GM12875 (cell line): ENCODE measurements at regions not wholly inside any gene's neighbourhood (a gene's known extent, or its start where the extent isn't known, plus 50 kb on each side); places are given as distances from the start of the nearest gene placed in this dataset.

Experiments
- H3K4me3 ChIP-seq: one replicate; pipeline ENCODE4 v1.5.1; 2011; ENCODE audit warnings: low read depth, low read length, control low read depth
- TF ChIP-seq, protein P1 (sequence below): IDR thresholded peaks from 2 replicates; pipeline ENCODE4 v1.5.1; 2011; ENCODE audit warnings: low read depth, mild to moderate bottlenecking, control low read depth, inconsistent platforms, low read length, moderate library complexity, borderline replicate concordance; ENCODE audit not compliant: insufficient read depth

- TF ChIP-seq, protein P1, sequence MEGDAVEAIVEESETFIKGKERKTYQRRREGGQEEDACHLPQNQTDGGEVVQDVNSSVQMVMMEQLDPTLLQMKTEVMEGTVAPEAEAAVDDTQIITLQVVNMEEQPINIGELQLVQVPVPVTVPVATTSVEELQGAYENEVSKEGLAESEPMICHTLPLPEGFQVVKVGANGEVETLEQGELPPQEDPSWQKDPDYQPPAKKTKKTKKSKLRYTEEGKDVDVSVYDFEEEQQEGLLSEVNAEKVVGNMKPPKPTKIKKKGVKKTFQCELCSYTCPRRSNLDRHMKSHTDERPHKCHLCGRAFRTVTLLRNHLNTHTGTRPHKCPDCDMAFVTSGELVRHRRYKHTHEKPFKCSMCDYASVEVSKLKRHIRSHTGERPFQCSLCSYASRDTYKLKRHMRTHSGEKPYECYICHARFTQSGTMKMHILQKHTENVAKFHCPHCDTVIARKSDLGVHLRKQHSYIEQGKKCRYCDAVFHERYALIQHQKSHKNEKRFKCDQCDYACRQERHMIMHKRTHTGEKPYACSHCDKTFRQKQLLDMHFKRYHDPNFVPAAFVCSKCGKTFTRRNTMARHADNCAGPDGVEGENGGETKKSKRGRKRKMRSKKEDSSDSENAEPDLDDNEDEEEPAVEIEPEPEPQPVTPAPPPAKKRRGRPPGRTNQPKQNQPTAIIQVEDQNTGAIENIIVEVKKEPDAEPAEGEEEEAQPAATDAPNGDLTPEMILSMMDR, result no peak
- no peak overlapping the region for H3K4me3 ChIP-seq
These were observed 352.8 kb upstream of the SEMA6D start for GRCh38 chr15:47364230-47365141.

GRCh38 chr15:47366884-47367283 lies 350.4 kb upstream of the SEMA6D start:
- H3K4me3 ChIP-seq, result no peak overlapping the region
- TF ChIP-seq, protein P1, result no peak

DNA sequence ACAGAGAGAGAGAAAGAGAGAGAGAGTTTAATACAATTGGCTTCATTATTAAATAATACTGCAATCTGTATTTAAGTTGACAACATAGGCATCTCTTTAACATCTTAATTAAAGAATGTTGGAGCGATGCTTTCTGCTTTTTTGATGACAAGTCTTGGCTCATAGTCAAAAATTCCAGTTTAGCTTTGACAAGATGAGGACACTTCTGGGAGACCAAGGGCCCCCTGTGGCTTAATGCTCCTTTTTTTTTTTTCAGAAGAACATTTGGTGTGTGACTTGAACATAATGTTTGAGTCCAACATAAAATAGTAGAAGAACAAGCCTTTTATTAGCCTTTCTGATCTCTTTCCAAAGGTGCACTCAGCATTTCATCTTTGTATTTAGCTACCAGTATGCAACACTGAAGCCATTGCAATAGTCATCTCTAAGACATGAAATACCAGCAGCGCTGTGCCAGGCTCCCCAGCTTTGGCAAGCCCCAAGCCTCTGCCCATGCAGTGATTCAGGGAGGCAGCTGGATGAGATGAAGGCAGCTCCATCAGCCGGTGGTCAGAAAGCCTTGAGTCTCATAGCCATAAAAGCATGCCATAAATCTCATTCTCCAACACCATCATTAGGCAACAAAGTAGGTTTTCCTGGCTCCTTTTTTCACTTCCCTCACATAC lies 349.4 kb upstream of the SEMA6D start:
- TF ChIP-seq, protein P1, result no peak

DNA sequence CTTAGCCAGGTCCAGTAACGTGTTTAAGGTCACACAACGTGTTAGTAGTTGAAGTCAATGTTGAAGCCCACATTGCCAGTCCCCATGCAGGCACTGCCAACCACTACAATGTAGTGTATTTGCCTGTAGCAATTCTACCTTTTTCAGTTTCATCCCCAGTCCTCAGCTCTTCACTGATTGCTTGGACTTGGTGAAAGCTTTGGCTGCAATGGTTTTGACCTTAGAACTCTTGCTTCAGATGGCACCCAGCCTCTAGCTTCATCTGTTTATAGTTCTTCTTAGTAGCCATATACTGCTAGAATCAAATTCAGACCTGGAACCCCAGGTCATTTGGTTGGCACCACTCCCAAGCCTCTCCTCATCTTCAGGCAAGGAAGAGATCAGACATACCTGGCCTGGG lies 345.4 kb upstream of the SEMA6D start:
- TF ChIP-seq, protein P1, result no peak
- no peak overlapping the region for H3K4me3 ChIP-seq

More for the DNA sequence above, 349.4 kb upstream of the SEMA6D start:
- H3K4me3 ChIP-seq, result no peak overlapping the region

DNA sequence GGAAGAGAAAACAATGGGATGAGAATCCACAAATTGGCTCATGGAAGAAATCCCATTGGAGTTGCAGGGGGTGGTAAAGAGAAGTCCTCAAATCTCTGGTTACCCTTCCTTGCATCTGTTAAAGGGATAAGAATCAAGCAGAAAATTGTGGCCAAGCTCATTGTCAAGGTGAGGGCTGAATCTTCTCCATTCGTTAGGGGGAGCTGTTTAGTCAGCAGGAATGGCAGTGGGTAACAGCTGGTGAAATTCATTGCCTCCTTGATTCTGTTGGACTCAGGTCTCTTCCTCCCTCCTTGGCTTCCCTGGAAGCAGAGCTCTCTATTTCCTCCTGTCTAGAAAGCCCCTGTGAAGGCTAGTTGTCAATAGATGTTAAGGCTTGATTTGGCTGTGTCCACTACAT lies 343.1 kb upstream of the SEMA6D start:
- TF ChIP-seq, protein P1, result no peak
- H3K4me3 ChIP-seq, result no peak overlapping the region

- TF ChIP-seq, protein P1, result no peak
These were observed 341.1 kb upstream of the SEMA6D start for GRCh38 chr15:47376190-47376589.

More at GRCh38 chr15:47376190-47376589, 341.1 kb upstream of the SEMA6D start:
- H3K4me3 ChIP-seq, result no peak overlapping the region
